HS-27A (cell line): ENCODE measurements at regions not wholly inside any gene's neighbourhood (a gene's known extent, or its start where the extent isn't known, plus 50 kb on each side); places are given as distances from the start of the nearest gene placed in this dataset.
"Not testable (repeated sequence)": the region's sequence is repeated elsewhere in the genome, so short reads cannot be mapped to it uniquely, and the experiment has no call there.

Experiments used
- DNase-seq: peaks from one replicate; pipeline ENCODE4 v3.0.0-alpha.2; 2012; ENCODE audit warnings: low read depth, missing footprints

DNA sequence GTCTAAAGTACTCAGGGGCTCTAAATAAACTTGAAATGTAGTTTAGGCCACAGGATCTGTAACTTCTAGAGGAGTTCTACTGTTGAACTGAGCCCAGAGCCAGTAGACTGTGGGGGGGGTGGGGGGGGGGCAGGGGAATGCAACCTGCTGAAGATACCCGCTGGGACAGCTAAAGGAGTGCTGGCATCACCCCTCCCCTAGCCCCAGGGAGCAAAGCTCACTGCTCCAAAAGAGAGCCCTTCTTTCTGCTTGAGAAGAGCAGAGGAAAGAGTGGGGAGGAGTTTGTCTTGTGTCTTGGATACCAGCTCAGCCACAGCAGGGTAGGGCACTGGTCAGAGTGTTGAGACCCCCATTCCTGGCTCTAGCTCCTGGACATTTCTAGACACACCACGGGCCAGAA lies 414.0 kb upstream of the KLHL29 start:
- DNase-seq, result no peak

GRCh38 chr2:22981785-22982184 lies 403.2 kb upstream of the KLHL29 start:
- no peak for DNase-seq

GRCh38 chr2:22984152-22984551 lies 400.8 kb upstream of the KLHL29 start:
- DNase-seq, result not testable (repeated sequence)

DNA sequence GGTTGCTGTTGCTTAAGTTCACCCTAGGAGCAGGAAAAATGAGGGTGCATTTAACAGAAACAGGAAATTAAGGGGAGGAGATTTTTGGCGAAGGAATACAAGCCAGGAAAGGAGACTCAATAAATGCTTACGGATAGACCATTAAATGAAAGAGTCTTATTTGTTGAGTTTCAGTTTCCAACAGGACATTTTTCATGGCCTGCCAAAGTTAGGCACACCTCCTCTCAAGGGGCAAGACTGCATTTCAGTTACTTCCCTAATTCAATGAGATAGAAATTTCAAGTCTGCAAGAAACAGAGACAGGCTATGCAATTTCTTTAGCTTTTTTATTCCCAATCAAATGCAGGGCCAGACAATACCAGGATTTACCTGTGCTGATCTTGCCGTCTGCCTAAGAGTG lies 394.7 kb upstream of the KLHL29 start:
- DNase-seq, result no peak

DNA sequence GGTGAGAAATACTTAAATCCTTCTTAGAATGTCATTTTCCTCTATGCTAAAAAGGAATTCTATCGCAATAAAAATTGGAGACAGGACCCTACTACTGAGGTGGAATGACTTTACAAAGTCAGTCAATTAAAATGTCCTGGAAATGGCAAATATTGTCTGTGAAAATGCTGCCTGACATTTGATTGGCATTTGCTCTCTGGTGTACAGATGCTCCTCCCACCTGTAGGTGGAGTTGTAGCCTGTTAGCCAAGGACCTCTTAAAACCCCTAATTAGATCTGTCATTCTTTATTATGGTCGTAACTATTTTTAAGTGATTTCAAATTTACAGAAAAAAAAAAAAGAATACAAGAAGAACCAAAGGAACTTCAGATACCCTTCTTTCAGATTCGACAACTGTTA lies 393.1 kb upstream of the KLHL29 start:
- DNase-seq, result no peak

GRCh38 chr2:22992441-22992840 lies 392.5 kb upstream of the KLHL29 start:
- no peak for DNase-seq

- no peak for DNase-seq
These were observed 391.7 kb upstream of the KLHL29 start for GRCh38 chr2:22993250-22993649.

GRCh38 chr2:22995576-22995975 lies 389.4 kb upstream of the KLHL29 start:
- DNase-seq, result no peak

DNA sequence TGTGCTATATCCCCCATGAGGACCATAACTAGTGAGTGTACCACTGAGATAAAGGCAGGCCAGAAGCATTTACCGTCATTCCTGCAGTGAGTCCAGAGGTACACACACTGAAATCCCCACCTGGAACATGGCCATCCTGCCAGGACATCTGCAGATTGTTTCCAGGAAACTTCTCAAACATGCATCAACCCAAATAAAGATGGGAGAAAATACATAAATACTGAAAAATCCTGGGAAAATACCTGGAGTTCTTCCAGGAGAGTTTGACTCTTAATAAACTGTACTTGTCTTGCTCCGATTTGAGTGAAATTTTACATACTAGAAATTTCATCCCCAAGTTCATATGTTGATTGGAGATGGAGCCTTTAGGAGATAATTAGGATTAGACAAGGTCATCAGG lies 388.1 kb upstream of the KLHL29 start:
- DNase-seq, result no peak

GRCh38 chr2:22998359-22998758 lies 386.6 kb upstream of the KLHL29 start:
- no peak for DNase-seq

DNA sequence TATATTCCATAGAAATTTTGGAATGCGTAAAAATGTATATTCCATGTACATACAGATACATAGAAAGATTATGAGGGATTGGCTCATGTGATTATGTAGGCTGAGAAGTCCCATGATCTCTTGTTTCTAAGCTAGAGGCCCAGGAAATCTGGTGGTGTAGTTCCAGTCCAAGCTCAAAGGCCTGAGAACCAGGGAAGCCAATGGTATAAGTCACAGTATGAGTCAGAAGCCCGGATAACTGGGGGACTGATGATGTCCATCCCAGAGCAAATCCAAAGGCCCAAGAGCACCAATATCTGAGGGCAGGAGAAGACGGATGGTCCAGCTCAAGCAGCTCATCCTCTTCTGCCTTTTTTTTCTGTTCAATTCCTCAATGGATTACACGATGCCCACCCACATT lies 385.0 kb upstream of the KLHL29 start:
- DNase-seq, result no peak

DNA sequence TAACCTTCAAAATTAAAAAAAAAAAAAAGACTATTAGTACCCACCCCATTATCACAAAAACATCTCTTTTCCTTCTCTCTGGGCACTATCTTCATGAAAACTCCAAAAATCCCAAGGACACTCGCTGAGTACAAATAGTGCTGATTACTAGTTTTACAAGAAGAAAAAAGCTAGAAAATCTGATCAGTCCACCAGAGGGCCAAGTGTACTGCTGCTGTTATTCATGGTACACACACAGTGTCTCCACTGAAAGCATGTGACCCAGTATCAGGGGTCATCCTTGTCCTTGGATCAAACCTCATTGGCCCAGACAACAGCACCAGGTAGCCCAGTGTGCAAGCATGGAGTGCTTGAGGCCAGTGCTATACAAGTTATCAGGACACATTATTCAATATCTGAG lies 382.7 kb upstream of the KLHL29 start:
- DNase-seq, result no peak

- no peak for DNase-seq
These were observed 379.5 kb upstream of the KLHL29 start for GRCh38 chr2:23005469-23005868.

GRCh38 chr2:23007631-23008235 lies 377.2 kb upstream of the KLHL29 start:
- DNase-seq, result no peak

- DNase-seq, result no peak
These were observed 376.5 kb upstream of the KLHL29 start for GRCh38 chr2:23008440-23008839.

DNA sequence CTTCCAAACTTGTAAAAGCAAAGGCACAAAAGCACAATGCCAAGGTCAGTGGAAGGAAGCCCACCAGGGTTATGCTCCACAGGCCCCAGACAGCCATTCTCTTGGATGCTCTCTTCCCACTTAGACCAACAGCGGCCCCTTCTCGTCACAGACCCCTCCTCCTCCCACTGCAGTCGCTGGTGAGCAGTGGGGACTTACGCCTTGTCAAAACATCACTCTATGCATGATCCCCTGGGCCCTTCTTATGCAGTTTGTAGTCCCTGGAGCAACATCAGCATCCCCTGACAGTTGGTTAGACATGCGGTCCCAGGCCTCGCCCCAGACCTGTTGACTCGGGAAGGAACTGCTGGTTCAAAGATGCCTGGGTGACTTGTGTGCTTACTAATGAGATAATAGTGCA lies 376.0 kb upstream of the KLHL29 start:
- no peak for DNase-seq

DNA sequence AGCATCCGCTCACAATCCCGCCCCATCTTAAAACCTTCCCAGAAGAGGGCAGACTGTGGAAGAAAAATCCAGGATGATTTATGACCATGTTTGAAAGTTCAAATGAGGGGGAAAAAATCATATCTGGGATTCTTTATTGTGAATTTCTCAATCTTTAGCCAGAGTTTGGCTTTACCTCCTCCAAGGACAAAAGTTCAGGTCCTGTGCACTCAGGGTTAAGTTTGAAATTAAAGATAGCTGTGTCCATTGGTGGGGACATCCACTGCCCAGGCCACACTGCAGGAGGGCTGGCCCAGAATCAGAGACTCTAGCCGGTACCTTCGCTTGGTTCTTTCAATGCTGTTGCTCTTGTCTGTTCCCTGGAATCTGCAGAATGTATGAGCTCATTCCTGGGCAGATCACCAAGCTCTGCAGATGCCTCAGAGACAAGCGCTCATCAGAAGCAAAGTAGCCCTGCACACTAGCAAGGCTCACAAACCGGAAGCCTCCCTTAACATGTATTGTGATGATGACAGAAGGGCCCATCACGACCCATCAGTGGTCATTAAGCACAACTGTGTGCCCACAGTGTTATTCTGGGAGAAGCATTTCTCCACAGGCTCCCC lies 375.3 kb upstream of the KLHL29 start:
- DNase-seq, result peak; percentile 2

- DNase-seq, result no peak
These were observed 372.5 kb upstream of the KLHL29 start for GRCh38 chr2:23012499-23012898.

DNA sequence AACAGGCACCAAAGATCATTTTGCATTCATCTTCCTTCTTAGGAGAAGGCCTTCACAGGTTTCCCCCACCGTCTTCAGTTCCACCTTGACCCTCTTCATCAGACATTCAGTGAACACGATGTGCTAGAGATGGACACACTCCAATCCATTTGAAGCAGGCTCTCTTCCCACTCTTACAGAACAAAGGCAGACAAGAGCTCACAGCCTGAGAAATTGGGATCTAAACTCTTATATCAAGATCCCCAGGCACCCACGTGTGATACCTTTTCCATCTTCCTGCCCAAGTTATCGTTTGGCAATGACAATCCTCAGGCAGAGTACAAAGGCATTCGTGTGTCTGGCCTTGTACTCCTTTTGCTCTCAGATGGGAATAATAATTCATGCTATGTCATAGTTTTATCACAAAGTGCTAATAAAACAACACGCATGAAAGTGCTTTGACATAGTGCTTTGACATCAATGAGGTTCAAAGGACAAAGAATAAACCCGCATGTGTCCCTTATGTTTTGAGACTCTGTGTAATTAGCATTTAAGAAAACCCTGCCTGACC lies 369.3 kb upstream of the KLHL29 start:
- no peak for DNase-seq

GRCh38 chr2:23019476-23019875 lies 365.5 kb upstream of the KLHL29 start:
- DNase-seq, result no peak

- no peak for DNase-seq
These were observed 364.3 kb upstream of the KLHL29 start for GRCh38 chr2:23020659-23021058.

- DNase-seq, result no peak
These were observed 363.5 kb upstream of the KLHL29 start for GRCh38 chr2:23021311-23022120.

DNA sequence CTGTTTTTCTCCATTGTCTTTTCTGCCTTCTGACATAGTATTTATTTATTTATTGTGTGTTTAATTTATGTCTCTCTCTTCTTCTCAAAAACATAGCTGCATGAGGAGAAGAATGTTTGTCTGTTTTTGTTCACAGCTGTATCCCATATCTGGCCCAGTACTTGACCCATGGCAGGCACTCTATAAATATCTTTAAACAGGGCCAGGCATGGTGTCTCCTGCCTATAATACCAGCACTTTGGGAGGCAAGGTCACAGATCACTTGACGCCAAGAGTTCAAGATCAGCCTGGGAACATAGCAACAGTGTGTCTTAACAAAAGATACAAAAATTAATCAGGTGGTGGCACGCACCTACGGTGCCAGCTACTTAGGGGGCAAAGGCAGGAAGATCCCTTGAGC lies 361.3 kb upstream of the KLHL29 start:
- no peak for DNase-seq
